Suprapubic skin (tissue), 3 donors: ENCODE measurements at regions not wholly inside any gene's neighbourhood (a gene's known extent, or its start where the extent isn't known, plus 50 kb on each side); places are given as distances from the start of the nearest gene placed in this dataset.

Experiments used
- POLR2A ChIP-seq, 2 donors: fragments of 450-650 bp; IDR thresholded peaks; one replicate each; pipeline ENCODE4 v1.6.1; 2017; ENCODE audit warnings: antibody characterized with exemption in 2 of 2, mild to moderate bottlenecking in 2 of 2, moderate library complexity in 2 of 2
- TF ChIP-seq, protein P1 (sequence below), 2 donors: fragments of 200-600 bp in 1 of 2; fragments of 450-650 bp in 1 of 2; sonication (generic) in 1 of 2; IDR thresholded peaks; one replicate each; pipeline ENCODE4 v1.5.1; 2016 to 2019; ENCODE audit warnings: antibody characterized with exemption in 2 of 2, mild to moderate bottlenecking in 1 of 2, moderate library complexity in 1 of 2

DNA sequence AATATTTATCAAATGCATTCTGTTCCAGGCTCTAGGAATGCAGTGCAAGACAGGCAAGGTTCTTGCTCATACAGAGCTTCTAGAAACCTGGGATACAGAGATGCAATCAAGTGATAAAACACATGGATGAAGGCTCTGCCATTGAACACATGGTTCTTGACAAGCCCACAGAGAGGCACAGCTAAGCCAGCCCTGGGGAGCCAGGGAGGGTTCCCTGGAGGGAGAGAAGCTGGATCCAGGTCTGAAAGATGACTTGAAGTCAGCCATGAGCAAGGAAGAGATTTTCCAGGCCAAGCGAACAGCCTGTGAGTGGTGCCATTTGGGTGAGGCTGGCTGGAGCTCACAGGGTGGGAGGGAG, 66.2 kb downstream of the IRF2BPL start:
- TF ChIP-seq, protein P1, sequence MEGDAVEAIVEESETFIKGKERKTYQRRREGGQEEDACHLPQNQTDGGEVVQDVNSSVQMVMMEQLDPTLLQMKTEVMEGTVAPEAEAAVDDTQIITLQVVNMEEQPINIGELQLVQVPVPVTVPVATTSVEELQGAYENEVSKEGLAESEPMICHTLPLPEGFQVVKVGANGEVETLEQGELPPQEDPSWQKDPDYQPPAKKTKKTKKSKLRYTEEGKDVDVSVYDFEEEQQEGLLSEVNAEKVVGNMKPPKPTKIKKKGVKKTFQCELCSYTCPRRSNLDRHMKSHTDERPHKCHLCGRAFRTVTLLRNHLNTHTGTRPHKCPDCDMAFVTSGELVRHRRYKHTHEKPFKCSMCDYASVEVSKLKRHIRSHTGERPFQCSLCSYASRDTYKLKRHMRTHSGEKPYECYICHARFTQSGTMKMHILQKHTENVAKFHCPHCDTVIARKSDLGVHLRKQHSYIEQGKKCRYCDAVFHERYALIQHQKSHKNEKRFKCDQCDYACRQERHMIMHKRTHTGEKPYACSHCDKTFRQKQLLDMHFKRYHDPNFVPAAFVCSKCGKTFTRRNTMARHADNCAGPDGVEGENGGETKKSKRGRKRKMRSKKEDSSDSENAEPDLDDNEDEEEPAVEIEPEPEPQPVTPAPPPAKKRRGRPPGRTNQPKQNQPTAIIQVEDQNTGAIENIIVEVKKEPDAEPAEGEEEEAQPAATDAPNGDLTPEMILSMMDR (IDR thresholded peaks at IDR 0.05), result no peak
- TF ChIP-seq POLR2A (IDR thresholded peaks at IDR 0.05), result no peak
